A673 (cell line): ENCODE measurements at regions not wholly inside any gene's neighbourhood (a gene's known extent, or its start where the extent isn't known, plus 50 kb on each side); places are given as distances from the start of the nearest gene placed in this dataset.

Experiments used
- BruUV-seq: library from RNA; stranded (reverse); fragments of 400-500 nt; replicated peaks from 2 replicates; lab custom pipeline; 2021; lab: Mats Ljungman, UMichigan
- CTCF ChIA-PET: fragments of 300-600 bp; sonication (Branson Sonifier 250); formaldehyde crosslinking; loops from one replicate; lab custom pipeline; 2022; ENCODE audit warnings: antibody characterized with exemption; lab: Charles Lee
- POLR2A ChIA-PET: fragments of 300-600 bp; sonication (Branson Sonifier 250); formaldehyde crosslinking; loops from one replicate; lab custom pipeline; 2022; ENCODE audit warnings: antibody characterized with exemption; ENCODE audit not compliant: low non-redundant PET; lab: Charles Lee
- DNase-seq: peaks from one replicate; pipeline ENCODE4 v3.0.0-alpha.2; 2015; ENCODE audit warnings: low spot score
- H3K27ac ChIP-seq: fragments of 200-600 bp; sonication (generic); 2 replicates; pipeline ENCODE4 v1.5.1; 2016; ENCODE audit warnings: mixed run types, low read depth, mild to moderate bottlenecking, mixed read lengths, antibody characterized with exemption, low read length; ENCODE audit not compliant: poor library complexity, severe bottlenecking
- H3K27me3 ChIP-seq: fragments of 200-600 bp; sonication (generic); replicated peaks from 2 replicates; pipeline ENCODE4 v1.6.1; 2017; ENCODE audit warnings: mixed run types, low read depth, mild to moderate bottlenecking, mixed read lengths, antibody characterized with exemption, low read length; ENCODE audit not compliant: insufficient read depth, poor library complexity
- H3K36me3 ChIP-seq: fragments of 200-600 bp; sonication (generic); 2 replicates; pipeline ENCODE4 v1.6.1; 2016; ENCODE audit warnings: mixed run types, mild to moderate bottlenecking, mixed read lengths, antibody characterized with exemption, low read length; ENCODE audit not compliant: insufficient read depth, poor library complexity, severe bottlenecking
- H3K4me1 ChIP-seq: fragments of 200-600 bp; sonication (generic); 2 replicates; pipeline ENCODE4 v1.6.1; 2017; ENCODE audit warnings: mixed run types, mild to moderate bottlenecking, mixed read lengths, antibody characterized with exemption, low read length; ENCODE audit not compliant: insufficient read depth, poor library complexity, severe bottlenecking
- H3K4me3 ChIP-seq: fragments of 200-600 bp; sonication (generic); 2 replicates; pipeline ENCODE4 v1.5.1; 2016; ENCODE audit warnings: low read depth, mixed run types, mild to moderate bottlenecking, mixed read lengths, low read length; ENCODE audit not compliant: poor library complexity, severe bottlenecking
- H3K9me3 ChIP-seq: fragments of 200-600 bp; sonication (generic); 2 replicates; pipeline ENCODE4 v1.6.1; 2016; ENCODE audit warnings: mixed run types, low read depth, mild to moderate bottlenecking, mixed read lengths, antibody characterized with exemption, low read length; ENCODE audit not compliant: poor library complexity, severe bottlenecking
- EZH2 ChIP-seq: fragments of 200-600 bp; sonication (generic); IDR thresholded peaks from 2 replicates; pipeline ENCODE4 v1.6.1; 2017; ENCODE audit warnings: borderline replicate concordance, low read depth, mild to moderate bottlenecking, mixed read lengths, antibody characterized with exemption, low read length; ENCODE audit not compliant: poor library complexity, severe bottlenecking
- intact Hi-C: fragments of 100-400 bp; cut with micrococcal nuclease; formaldehyde crosslinking; loops from one replicate; pipeline ENCODE4 v1.10.0; 2022; ENCODE audit not compliant: unreplicated experiment
- TF ChIP-seq, protein P1 (sequence below): fragments of 300-800, 200-600 bp; sonication (generic); conservative IDR thresholded peaks from 2 replicates; pipeline ENCODE4 v1.5.1; 2017; ENCODE audit warnings: low read depth, mild to moderate bottlenecking, antibody characterized with exemption, low read length, moderate library complexity, mixed read lengths

DNA sequence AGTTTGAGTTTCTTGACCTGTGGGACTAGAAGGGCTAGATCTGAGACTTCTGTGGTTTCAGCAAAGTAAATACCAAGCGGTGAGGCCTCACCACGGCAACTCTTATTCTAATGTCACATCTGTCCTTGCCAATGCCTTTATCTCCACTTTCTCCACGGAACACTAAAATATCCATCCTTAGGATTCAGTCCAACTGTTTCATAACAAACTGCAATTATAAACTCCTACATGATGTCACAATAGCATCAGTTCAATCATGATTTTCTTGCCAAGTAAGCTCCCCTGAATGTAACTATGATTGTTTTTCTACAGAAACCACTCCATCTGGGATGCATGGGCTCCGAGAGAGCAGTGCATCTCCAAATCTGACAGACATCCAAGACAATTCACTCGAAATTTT is 79.6 kb downstream of the LRATD1 start:
- no TSS peak for BruUV-seq
- Histone ChIP-seq H3K9me3 (no peaks in the 10 kb centered on the region), H3K36me3 (no peaks in the 10 kb centered on the region), H3K27me3 (peaks cover 1% of the 10 kb centered on the region), H3K4me1 (no peaks in the 10 kb centered on the region), H3K4me3 (no peak overlapping the region), H3K27ac (no peak overlapping the region)
- ChIA-PET POLR2A (no interaction called here), CTCF (no interaction called here)
- no peak for DNase-seq
- TF ChIP-seq, protein P1, sequence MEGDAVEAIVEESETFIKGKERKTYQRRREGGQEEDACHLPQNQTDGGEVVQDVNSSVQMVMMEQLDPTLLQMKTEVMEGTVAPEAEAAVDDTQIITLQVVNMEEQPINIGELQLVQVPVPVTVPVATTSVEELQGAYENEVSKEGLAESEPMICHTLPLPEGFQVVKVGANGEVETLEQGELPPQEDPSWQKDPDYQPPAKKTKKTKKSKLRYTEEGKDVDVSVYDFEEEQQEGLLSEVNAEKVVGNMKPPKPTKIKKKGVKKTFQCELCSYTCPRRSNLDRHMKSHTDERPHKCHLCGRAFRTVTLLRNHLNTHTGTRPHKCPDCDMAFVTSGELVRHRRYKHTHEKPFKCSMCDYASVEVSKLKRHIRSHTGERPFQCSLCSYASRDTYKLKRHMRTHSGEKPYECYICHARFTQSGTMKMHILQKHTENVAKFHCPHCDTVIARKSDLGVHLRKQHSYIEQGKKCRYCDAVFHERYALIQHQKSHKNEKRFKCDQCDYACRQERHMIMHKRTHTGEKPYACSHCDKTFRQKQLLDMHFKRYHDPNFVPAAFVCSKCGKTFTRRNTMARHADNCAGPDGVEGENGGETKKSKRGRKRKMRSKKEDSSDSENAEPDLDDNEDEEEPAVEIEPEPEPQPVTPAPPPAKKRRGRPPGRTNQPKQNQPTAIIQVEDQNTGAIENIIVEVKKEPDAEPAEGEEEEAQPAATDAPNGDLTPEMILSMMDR = no peak
- no peak for TF ChIP-seq EZH2
- intact Hi-C loops = no loop called here

GRCh38 chr2:14713248-14713647 is 80.7 kb downstream of the LRATD1 start:
- ChIA-PET CTCF (no interaction called here), POLR2A (no interaction called here)
- H3K27me3 ChIP-seq = peaks cover 2% of the 10 kb centered on the region
- DNase-seq = no peak
- no peaks in the 10 kb centered on the region for H3K36me3 ChIP-seq
- no peaks in the 10 kb centered on the region for H3K9me3 ChIP-seq
- no peaks in the 10 kb centered on the region for H3K4me1 ChIP-seq
- no TSS peak for BruUV-seq
- no peak overlapping the region for H3K27ac ChIP-seq
- no peak overlapping the region for H3K4me3 ChIP-seq
- intact Hi-C loops = no loop called here
- TF ChIP-seq, protein P1 = no peak
- no peak for TF ChIP-seq EZH2

DNA sequence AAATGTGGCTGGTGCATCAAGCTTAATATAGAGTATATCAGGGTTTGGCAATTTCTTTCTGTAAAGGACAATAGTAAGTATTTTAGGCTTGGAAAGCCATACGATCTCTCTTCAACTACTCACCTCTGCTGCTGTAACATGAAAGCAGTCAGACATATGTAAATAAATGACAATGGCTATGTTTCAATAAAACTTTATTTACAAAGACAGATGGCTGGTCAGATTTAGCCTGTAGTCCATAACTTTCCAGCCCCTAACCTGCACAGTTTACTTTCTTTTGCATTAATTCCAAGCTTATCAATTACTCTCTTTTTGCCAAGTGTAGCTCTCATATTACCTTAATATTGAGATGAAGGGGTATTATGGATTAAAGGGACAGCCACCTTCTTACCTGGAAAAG is 83.1 kb downstream of the LRATD1 start:
- Histone ChIP-seq H3K27me3 (peaks cover 2% of the 10 kb centered on the region), H3K4me1 (no peaks in the 10 kb centered on the region), H3K27ac (no peak overlapping the region), H3K4me3 (no peak overlapping the region), H3K36me3 (no peaks in the 10 kb centered on the region), H3K9me3 (no peaks in the 10 kb centered on the region)
- ChIA-PET CTCF (no interaction called here), POLR2A (no interaction called here)
- intact Hi-C loops = loop anchor here (5.0 kb wide), 1 partner anchor 212 kb away; no protein-coding TSS in a partner anchor
- TF ChIP-seq, protein P1 = no peak
- no peak for TF ChIP-seq EZH2
- no peak for DNase-seq
- no TSS peak for BruUV-seq
